Common myeloid progenitor, CD34-positive (primary cell): ENCODE measurements at regions not wholly inside any gene's neighbourhood (a gene's known extent, or its start where the extent isn't known, plus 50 kb on each side); places are given as distances from the start of the nearest gene placed in this dataset.
"Not testable (repeated sequence)": the region's sequence is repeated elsewhere in the genome, so short reads cannot be mapped to it uniquely, and the experiment has no call there.

Source experiments
- CTCF ChIA-PET: fragments of 350-600 bp; sonication (Branson Sonifier 250); formaldehyde crosslinking; loops from one replicate; lab custom pipeline; 2021; ENCODE audit warnings: antibody characterized with exemption; lab: Charles Lee
- POLR2A ChIA-PET: fragments of 350-600 bp; sonication (Branson Sonifier 250); formaldehyde crosslinking; loops from one replicate; lab custom pipeline; 2021; ENCODE audit warnings: antibody characterized with exemption; lab: Charles Lee
- DNase-seq, 3 donors: peaks; one replicate each; pipeline versions ENCODE4 v3.0.0 to v3.0.0-alpha.2; 2013
- H3K27ac ChIP-seq, 2 experiments: 1 replicate in 1 of 2; 2 replicates in 1 of 2; pipeline ENCODE4 v1.7.0; 2013; ENCODE audit warnings: inconsistent platforms in 2 of 2, low read length in 2 of 2, mild to moderate bottlenecking in 2 of 2, low read depth in 1 of 2, moderate library complexity in 1 of 2; ENCODE audit not compliant: severe bottlenecking in 2 of 2, insufficient read depth in 1 of 2, poor library complexity in 1 of 2
- H3K27me3 ChIP-seq, 5 experiments: replicated peaks in 2 of 5; 1 replicate in 3 of 5; 2 replicates in 2 of 5; pipeline versions ENCODE4 v1.6.1 to v1.7.0; 2013; ENCODE audit warnings: low read length in 4 of 5, mild to moderate bottlenecking in 2 of 5, moderate library complexity in 2 of 5, inconsistent platforms in 1 of 5; ENCODE audit not compliant: insufficient read depth in 5 of 5, control insufficient read depth in 4 of 5
- H3K36me3 ChIP-seq, 4 experiments: 1 replicate in 2 of 4; 2 replicates in 2 of 4; pipeline versions ENCODE4 v1.6.1 to v1.7.0; 2013; ENCODE audit warnings: low read length in 3 of 4, control low read depth in 1 of 4, mild to moderate bottlenecking in 1 of 4; ENCODE audit not compliant: control insufficient read depth in 4 of 4, insufficient read depth in 4 of 4
- H3K4me1 ChIP-seq, 4 experiments: 1 replicate in 3 of 4; 2 replicates in 1 of 4; pipeline versions ENCODE4 v1.6.1 to v1.7.1; 2013; ENCODE audit warnings: low read length in 3 of 4, mild to moderate bottlenecking in 3 of 4, control low read depth in 1 of 4, inconsistent platforms in 1 of 4, moderate library complexity in 1 of 4; ENCODE audit not compliant: control insufficient read depth in 4 of 4, insufficient read depth in 4 of 4; ENCODE audit errors: control extremely low read depth in 1 of 4
- H3K4me3 ChIP-seq, 7 experiments: 1 replicate in 4 of 7; 2 replicates in 3 of 7; pipeline versions ENCODE4 v1.5.1 to v1.7.0; 2013; ENCODE audit warnings: mild to moderate bottlenecking in 7 of 7, low read length in 6 of 7, moderate library complexity in 6 of 7, inconsistent platforms in 2 of 7, low read depth in 2 of 7, control low read depth in 1 of 7; ENCODE audit not compliant: insufficient read depth in 4 of 7, control insufficient read depth in 1 of 7; ENCODE audit errors: extremely low read depth in 1 of 7
- H3K9me3 ChIP-seq, 5 experiments: 1 replicate in 4 of 5; 2 replicates in 1 of 5; pipeline versions ENCODE4 v1.6.1 to v1.7.1; 2013; ENCODE audit warnings: low read length in 4 of 5, mild to moderate bottlenecking in 2 of 5, inconsistent platforms in 1 of 5, low read depth in 1 of 5, moderate library complexity in 1 of 5; ENCODE audit not compliant: control insufficient read depth in 4 of 5, insufficient read depth in 2 of 5; ENCODE audit errors: control extremely low read depth in 1 of 5
- WGBS: methylation state at CpG from one replicate; pipeline ENCODE4 v1.1.5; 2013; ENCODE audit not compliant: insufficient coverage; 5-methylcytosine and 5-hydroxymethylcytosine counted together

GRCh38 chr1:120609015-120609573, 114.7 kb upstream of the NBPF26 start:
- H3K27ac ChIP-seq, H3K4me3 ChIP-seq, H3K4me1 ChIP-seq, H3K9me3 ChIP-seq, DNase-seq, H3K36me3 ChIP-seq, POLR2A ChIA-PET, CTCF ChIA-PET, H3K27me3 ChIP-seq: not testable (repeated sequence)
- WGBS, result no CpG with 5 or more reads among the region's 3 CpGs

- H3K4me1 ChIP-seq, H3K36me3 ChIP-seq, CTCF ChIA-PET, H3K9me3 ChIP-seq, H3K4me3 ChIP-seq, H3K27me3 ChIP-seq, DNase-seq, POLR2A ChIA-PET, H3K27ac ChIP-seq: not testable (repeated sequence)
- WGBS, result no CpG with 5 or more reads among the region's 6 CpGs
Measured at GRCh38 chr1:120609834-120610233, 113.9 kb upstream of the NBPF26 start.

GRCh38 chr1:120614931-120615639, 108.7 kb upstream of the NBPF26 start:
- no CpG with 5 or more reads among the region's 4 CpGs for WGBS
- H3K4me3 ChIP-seq, POLR2A ChIA-PET, H3K4me1 ChIP-seq, H3K9me3 ChIP-seq, H3K27me3 ChIP-seq, CTCF ChIA-PET, H3K36me3 ChIP-seq, DNase-seq, H3K27ac ChIP-seq: not testable (repeated sequence)

GRCh38 chr1:120617493-120617892, 106.3 kb upstream of the NBPF26 start:
- H3K4me1 ChIP-seq, POLR2A ChIA-PET, H3K36me3 ChIP-seq, DNase-seq, H3K27me3 ChIP-seq, CTCF ChIA-PET, H3K4me3 ChIP-seq, H3K9me3 ChIP-seq, H3K27ac ChIP-seq: not testable (repeated sequence)
- WGBS, result no CpG with 5 or more reads among the region's 3 CpGs

- H3K27ac ChIP-seq, H3K36me3 ChIP-seq, H3K27me3 ChIP-seq, H3K9me3 ChIP-seq, H3K4me3 ChIP-seq, DNase-seq, CTCF ChIA-PET, H3K4me1 ChIP-seq, POLR2A ChIA-PET: not testable (repeated sequence)
- WGBS, result no CpG with 5 or more reads among the region's 25 CpGs
Measured at GRCh38 chr1:120619867-120620692, 103.7 kb upstream of the NBPF26 start.

GRCh38 chr1:120620693-120620969, 103.1 kb upstream of the NBPF26 start:
- H3K4me1 ChIP-seq, H3K27me3 ChIP-seq, DNase-seq, H3K36me3 ChIP-seq, H3K9me3 ChIP-seq, H3K27ac ChIP-seq, H3K4me3 ChIP-seq, CTCF ChIA-PET, POLR2A ChIA-PET: not testable (repeated sequence)
- WGBS, result no CpG with 5 or more reads among the region's 5 CpGs

- POLR2A ChIA-PET, H3K4me1 ChIP-seq, CTCF ChIA-PET, H3K36me3 ChIP-seq, H3K27me3 ChIP-seq, H3K4me3 ChIP-seq, H3K9me3 ChIP-seq, DNase-seq, H3K27ac ChIP-seq: not testable (repeated sequence)
- no CpG with 5 or more reads among the region's 5 CpGs for WGBS
Measured at GRCh38 chr1:120621278-120621677, 102.5 kb upstream of the NBPF26 start.
